Neutrophil (primary cell): ENCODE measurements at regions not wholly inside any gene's neighbourhood (a gene's known extent, or its start where the extent isn't known, plus 50 kb on each side); places are given as distances from the start of the nearest gene placed in this dataset.

Experiments
- H3K27ac ChIP-seq: fragments of 200-600 bp; sonication (generic); 2 replicates; pipeline ENCODE4 v1.5.1; 2016; ENCODE audit warnings: mild to moderate bottlenecking, moderate library complexity
- H3K27me3 ChIP-seq: fragments of 200-600 bp; sonication (generic); 2 replicates; pipeline ENCODE4 v1.6.0; 2016; ENCODE audit warnings: mild to moderate bottlenecking
- H3K36me3 ChIP-seq: fragments of 200-600 bp; sonication (generic); 2 replicates; pipeline ENCODE4 v1.5.1; 2017
- H3K4me1 ChIP-seq, 2 experiments: fragments of 200-600 bp in 1 of 2; sonication (generic) in 1 of 2; 1 replicate in 1 of 2; 2 replicates in 1 of 2; pipeline versions ENCODE4 v1.5.1 to v1.6.1; 2013 to 2016; ENCODE audit warnings: low read depth in 1 of 2, low read length in 1 of 2, mild to moderate bottlenecking in 1 of 2, moderate library complexity in 1 of 2; ENCODE audit not compliant: control insufficient read depth in 1 of 2, insufficient read depth in 1 of 2
- H3K4me3 ChIP-seq, 2 experiments: fragments of 200-600 bp in 1 of 2; sonication (generic) in 1 of 2; 1 replicate in 1 of 2; 2 replicates in 1 of 2; pipeline ENCODE4 v1.5.1; 2013 to 2016; ENCODE audit warnings: low read depth in 1 of 2, low read length in 1 of 2, mild to moderate bottlenecking in 1 of 2, moderate library complexity in 1 of 2
- H3K9me3 ChIP-seq: fragments of 200-600 bp; sonication (generic); 2 replicates; pipeline ENCODE4 v1.5.1; 2016
- TF ChIP-seq, protein P1 (sequence below): fragments of 200-600 bp; sonication (generic); IDR thresholded peaks from 2 replicates; pipeline ENCODE4 v1.5.1; 2016; ENCODE audit warnings: antibody characterized with exemption

DNA sequence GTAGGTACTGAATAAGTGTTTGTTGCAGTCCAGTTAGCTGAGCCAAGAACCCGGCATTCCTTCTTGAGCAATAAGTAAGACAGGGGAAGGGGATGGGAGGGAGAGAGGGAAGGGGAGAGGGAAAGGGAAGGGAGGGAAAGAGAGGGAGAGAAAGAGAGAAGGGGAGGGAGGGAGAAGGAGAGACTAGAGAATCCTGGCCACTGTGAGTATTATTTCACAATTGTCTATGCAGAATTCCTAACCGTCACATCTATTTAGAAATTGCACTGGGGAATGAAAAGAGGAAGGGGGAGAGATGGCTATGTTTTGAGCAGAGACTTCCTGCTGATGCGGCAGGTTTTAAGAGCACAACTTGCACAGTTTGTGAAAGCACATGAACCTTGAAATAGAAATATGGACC is 251.4 kb upstream of the ZMIZ1 start:
- Histone ChIP-seq H3K4me3 (no peak overlapping the region), H3K9me3 (no peaks in the 10 kb centered on the region), H3K4me1 (peaks cover 7 to 8% of the 10 kb centered on the region in 2 experiments), H3K36me3 (no peaks in the 10 kb centered on the region), H3K27ac (no peak overlapping the region), H3K27me3 (no peaks in the 10 kb centered on the region)
- TF ChIP-seq, protein P1, sequence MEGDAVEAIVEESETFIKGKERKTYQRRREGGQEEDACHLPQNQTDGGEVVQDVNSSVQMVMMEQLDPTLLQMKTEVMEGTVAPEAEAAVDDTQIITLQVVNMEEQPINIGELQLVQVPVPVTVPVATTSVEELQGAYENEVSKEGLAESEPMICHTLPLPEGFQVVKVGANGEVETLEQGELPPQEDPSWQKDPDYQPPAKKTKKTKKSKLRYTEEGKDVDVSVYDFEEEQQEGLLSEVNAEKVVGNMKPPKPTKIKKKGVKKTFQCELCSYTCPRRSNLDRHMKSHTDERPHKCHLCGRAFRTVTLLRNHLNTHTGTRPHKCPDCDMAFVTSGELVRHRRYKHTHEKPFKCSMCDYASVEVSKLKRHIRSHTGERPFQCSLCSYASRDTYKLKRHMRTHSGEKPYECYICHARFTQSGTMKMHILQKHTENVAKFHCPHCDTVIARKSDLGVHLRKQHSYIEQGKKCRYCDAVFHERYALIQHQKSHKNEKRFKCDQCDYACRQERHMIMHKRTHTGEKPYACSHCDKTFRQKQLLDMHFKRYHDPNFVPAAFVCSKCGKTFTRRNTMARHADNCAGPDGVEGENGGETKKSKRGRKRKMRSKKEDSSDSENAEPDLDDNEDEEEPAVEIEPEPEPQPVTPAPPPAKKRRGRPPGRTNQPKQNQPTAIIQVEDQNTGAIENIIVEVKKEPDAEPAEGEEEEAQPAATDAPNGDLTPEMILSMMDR = no peak

DNA sequence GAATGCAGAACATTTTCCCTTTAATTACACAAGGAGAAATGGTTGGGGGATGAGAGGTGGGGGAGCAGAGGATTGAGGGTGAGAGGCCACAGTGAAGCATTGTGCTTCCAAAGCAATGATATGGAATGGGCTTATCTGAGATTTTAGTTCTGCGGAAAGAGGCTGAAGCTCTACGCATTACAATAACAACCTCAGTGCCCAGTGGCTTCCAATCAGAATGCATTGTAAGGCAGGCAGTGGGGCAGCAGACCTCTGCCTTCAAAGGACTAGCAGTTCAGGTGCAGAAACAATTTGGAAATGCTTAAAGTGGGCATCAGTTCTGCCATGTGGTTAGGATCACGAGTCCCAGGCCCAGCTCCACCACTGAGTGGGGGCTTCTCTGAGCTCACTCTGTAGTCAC is 251.0 kb upstream of the ZMIZ1 start:
- H3K27ac ChIP-seq = no peak overlapping the region
- H3K9me3 ChIP-seq = no peaks in the 10 kb centered on the region
- no peaks in the 10 kb centered on the region for H3K27me3 ChIP-seq
- no peak overlapping the region for H3K4me3 ChIP-seq
- TF ChIP-seq, protein P1 = no peak
- H3K4me1 ChIP-seq = peaks cover 7 to 8% of the 10 kb centered on the region in 2 experiments
- H3K36me3 ChIP-seq = no peaks in the 10 kb centered on the region

DNA sequence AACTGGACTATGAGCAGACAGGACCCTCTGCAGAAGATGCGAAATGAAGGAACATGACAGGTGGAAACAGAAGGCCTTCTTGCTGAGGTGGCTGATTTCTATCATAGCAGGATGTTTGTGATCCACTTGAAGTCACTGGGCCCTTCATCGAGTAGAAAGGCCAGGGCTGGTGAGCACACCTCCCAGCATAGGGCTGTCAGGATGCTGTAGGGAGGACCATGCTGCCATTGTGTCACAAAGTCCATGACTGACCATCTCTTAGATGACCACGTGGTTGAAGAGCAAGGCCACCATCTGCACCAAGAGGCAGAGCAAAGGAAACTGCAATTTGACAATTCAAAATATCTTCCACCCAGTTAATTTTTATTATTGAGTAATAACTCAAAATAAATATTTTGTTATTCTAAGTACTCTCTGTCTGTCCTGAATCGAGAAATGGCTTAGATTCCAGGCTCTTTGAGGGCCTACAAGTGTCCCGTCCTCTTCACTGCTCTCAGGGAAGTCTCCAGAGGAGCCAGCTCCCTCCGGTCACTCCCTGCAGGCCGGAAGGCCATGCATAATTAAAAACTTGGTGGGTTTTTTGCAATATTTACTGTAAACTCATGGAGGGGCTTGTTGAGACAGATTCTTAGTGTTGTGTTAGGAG is 249.3 kb upstream of the ZMIZ1 start:
- Histone ChIP-seq H3K27me3 (no peaks in the 10 kb centered on the region), H3K4me1 (peaks cover 7 to 8% of the 10 kb centered on the region in 2 experiments), H3K36me3 (no peaks in the 10 kb centered on the region), H3K4me3 (no peak overlapping the region), H3K27ac (no peak overlapping the region), H3K9me3 (no peaks in the 10 kb centered on the region)
- TF ChIP-seq, protein P1 = no peak

DNA sequence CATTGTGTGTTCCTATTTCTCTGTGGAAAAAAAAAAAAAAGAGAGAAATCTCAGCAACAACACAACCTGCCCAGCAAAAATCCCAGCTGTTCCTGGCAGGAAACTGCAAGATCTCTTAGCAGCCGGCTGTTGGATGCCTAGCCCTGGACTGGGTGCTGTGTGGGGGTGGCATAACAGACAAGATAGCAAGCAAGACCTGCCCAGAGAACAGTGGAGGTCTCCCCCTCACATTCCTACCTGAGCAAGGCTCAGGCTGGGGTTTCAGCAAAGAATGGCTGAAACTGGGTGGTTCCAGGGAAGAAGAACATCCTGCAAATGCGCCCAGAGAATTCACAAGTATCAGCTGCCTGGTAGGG is 248.8 kb upstream of the ZMIZ1 start:
- TF ChIP-seq, protein P1 = no peak
- H3K4me3 ChIP-seq = no peak overlapping the region
- no peak overlapping the region for H3K27ac ChIP-seq
- no peaks in the 10 kb centered on the region for H3K27me3 ChIP-seq
- no peaks in the 10 kb centered on the region for H3K36me3 ChIP-seq
- peaks cover 7 to 8% of the 10 kb centered on the region in 2 experiments for H3K4me1 ChIP-seq
- no peaks in the 10 kb centered on the region for H3K9me3 ChIP-seq

DNA sequence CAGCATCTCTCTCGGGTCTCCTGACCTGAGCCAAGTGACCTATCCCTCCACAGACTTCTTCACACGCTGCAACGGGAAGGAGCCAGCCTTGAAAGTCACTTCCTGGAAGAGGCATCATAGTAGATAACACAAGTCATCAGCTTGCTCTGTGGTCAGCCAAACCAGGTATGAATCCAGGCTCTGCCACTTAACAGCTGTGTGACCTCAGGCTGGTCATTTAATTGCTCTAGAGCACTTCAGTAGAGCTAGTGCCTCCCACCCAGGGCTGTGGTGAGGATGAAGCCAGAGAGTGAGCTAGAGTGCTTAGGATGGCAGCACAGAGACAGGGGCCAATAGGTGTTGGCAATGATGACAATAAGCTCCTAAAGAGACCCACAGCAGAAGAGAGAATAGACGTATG is 247.7 kb upstream of the ZMIZ1 start:
- H3K27ac ChIP-seq = no peak overlapping the region
- no peak overlapping the region for H3K4me3 ChIP-seq
- H3K9me3 ChIP-seq = no peaks in the 10 kb centered on the region
- TF ChIP-seq, protein P1 = no peak
- peaks cover 7 to 8% of the 10 kb centered on the region in 2 experiments for H3K4me1 ChIP-seq
- no peaks in the 10 kb centered on the region for H3K36me3 ChIP-seq
- H3K27me3 ChIP-seq = no peaks in the 10 kb centered on the region
